ENCODE measurements at regions not wholly inside any gene's neighbourhood (a gene's known extent, or its start where the extent isn't known, plus 50 kb on each side); places are given as distances from the start of the nearest gene placed in this dataset.

DNA sequence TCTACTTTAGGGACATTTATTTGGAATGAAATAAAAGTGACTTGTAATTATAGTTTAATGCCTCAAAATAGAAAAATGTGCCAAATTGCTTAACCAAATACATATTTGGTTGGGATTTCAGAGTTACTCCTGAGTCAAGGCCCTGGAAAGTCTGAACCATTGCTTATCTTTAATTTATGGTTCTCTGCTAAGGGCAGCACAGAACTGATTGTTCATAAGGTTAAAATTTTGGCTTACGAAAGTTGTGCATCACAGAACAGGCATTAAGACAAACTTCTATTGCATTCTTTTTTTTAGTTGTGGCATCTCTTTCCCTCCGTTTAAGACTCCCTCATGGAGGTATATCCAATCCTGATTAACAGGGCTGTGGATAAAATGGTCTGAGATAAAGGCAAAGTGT is 92.2 kb upstream of the TENT5A start:
- H3K27me3 ChIP-seq = no peaks in the 10 kb centered on the region
- WGBS, 2 donors (ENCODE audit: low coverage in 1 of 2) = 41 to 71% methylated on average over 2 of the region's 2 CpGs
- no peaks in the 10 kb centered on the region for H3K9me3 ChIP-seq
- TF ChIP-seq CTCF (IDR thresholded peaks at IDR 0.05) = no peak
- no peaks in the 10 kb centered on the region for H3K36me3 ChIP-seq
- H3K4me3 ChIP-seq = no peak overlapping the region
- peaks cover 0 to 8% (median 3%) of the 10 kb centered on the region in 3 donors for H3K4me1 ChIP-seq
- no peak overlapping the region for H3K27ac ChIP-seq
- no peak for ATAC-seq

GRCh38 chr6:81843302-81843701 is 90.8 kb upstream of the TENT5A start:
- H3K9me3 ChIP-seq = no peaks in the 10 kb centered on the region
- H3K36me3 ChIP-seq = no peaks in the 10 kb centered on the region
- H3K4me3 ChIP-seq = no peak overlapping the region
- no peak overlapping the region for H3K27ac ChIP-seq
- TF ChIP-seq CTCF (IDR thresholded peaks at IDR 0.05) (no peak), POLR2AphosphoS5 (IDR thresholded peaks at IDR 0.05) (no peak), POLR2A (IDR thresholded peaks at IDR 0.05) (no peak), EP300 (IDR thresholded peaks at IDR 0.05) (no peak)
- peaks cover 0 to 8% (median 3%) of the 10 kb centered on the region in 3 donors for H3K4me1 ChIP-seq
- WGBS, 2 donors (ENCODE audit: low coverage in 1 of 2) = 32 to 33% methylated on average over 1 to 2 of the region's 2 CpGs
- ATAC-seq = no peak
- no peaks in the 10 kb centered on the region for H3K27me3 ChIP-seq

DNA sequence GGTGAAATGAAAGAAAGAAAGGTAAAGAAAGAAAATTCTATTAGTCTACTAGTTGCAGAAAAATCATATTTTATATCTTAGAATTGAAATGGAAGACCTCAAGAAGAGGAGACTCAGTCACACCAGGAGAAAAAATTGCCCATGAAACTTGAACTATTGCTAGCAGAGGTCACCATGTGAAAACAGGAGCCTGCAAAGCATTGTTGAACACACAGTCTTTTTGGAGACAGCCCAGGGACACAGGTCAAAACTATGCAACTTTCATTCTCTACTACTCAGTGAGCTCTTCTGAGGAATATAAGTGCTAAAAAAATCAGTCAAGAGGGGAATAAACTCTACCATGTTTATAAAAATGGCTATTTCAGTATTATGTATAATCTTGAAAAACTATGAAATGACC is 89.8 kb upstream of the TENT5A start:
- ATAC-seq = no peak
- Histone ChIP-seq H3K9me3 (no peaks in the 10 kb centered on the region), H3K4me3 (no peak overlapping the region), H3K27ac (no peak overlapping the region), H3K4me1 (peaks cover 0 to 8% (median 3%) of the 10 kb centered on the region in 3 donors), H3K27me3 (no peaks in the 10 kb centered on the region), H3K36me3 (no peaks in the 10 kb centered on the region)
- TF ChIP-seq POLR2AphosphoS5 (IDR thresholded peaks at IDR 0.05) = no peak

GRCh38 chr6:81838724-81839426 is 86.4 kb upstream of the TENT5A start:
- Histone ChIP-seq H3K36me3 (no peaks in the 10 kb centered on the region), H3K27ac (no peak overlapping the region), H3K4me3 (no peak overlapping the region), H3K4me1 (no peaks in the 10 kb centered on the region), H3K9me3 (no peaks in the 10 kb centered on the region), H3K27me3 (no peaks in the 10 kb centered on the region)
- no peak for ATAC-seq
- WGBS, 2 donors (ENCODE audit: low coverage in 1 of 2) = 62 to 82% methylated on average over 1 of the region's 1 CpG
- TF ChIP-seq POLR2A (IDR thresholded peaks at IDR 0.05) (no peak), EP300 (IDR thresholded peaks at IDR 0.05) (no peak), POLR2AphosphoS5 (IDR thresholded peaks at IDR 0.05) (no peak), CTCF (IDR thresholded peaks at IDR 0.05) (no peak)

GRCh38 chr6:81838031-81838430 is 85.5 kb upstream of the TENT5A start:
- no peaks in the 10 kb centered on the region for H3K36me3 ChIP-seq
- H3K4me1 ChIP-seq = no peaks in the 10 kb centered on the region
- no peak overlapping the region for H3K4me3 ChIP-seq
- no peaks in the 10 kb centered on the region for H3K27me3 ChIP-seq
- no peak overlapping the region for H3K27ac ChIP-seq
- no peak for TF ChIP-seq POLR2A (IDR thresholded peaks at IDR 0.05)
- TF ChIP-seq EP300 (IDR thresholded peaks at IDR 0.05) = no peak
- no peak for TF ChIP-seq CTCF (IDR thresholded peaks at IDR 0.05)
- TF ChIP-seq POLR2AphosphoS5 (IDR thresholded peaks at IDR 0.05) = no peak
- WGBS, 2 donors (ENCODE audit: low coverage in 1 of 2) = 63 to 87% methylated on average over 4 of the region's 4 CpGs
- no peak for ATAC-seq
- H3K9me3 ChIP-seq = no peaks in the 10 kb centered on the region

Measured in gastroesophageal sphincter (tissue), 4 donors.